ENCODE measurements at regions not wholly inside any gene's neighbourhood (a gene's known extent, or its start where the extent isn't known, plus 50 kb on each side); places are given as distances from the start of the nearest gene placed in this dataset.

DNA sequence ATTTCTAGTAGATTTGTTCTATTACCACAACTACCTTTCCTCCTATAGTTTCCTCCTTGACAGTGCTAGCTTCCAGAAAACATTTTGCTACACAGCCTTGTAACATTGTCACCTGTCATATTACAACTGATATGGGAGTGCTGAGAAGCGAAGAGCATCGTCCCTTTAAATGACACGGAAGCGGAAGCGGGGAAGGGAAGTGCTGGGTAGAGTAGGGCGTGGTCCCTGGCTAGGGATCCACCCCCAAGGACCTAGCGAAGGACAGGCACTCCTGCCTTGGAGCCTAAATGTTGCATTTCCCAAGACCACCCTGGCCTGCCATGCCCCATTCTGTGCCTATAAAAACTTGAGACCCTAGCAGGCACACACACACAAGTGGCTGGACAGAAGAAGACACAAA, 57.4 kb upstream of the RANBP6 start:
- peaks cover 0 to 11% (median 2%) of the 10 kb centered on the region in 11 donors for H3K9me3 Mint-ChIP-seq
- no peak for ATAC-seq
- no peak overlapping the region for H3K4me3 ChIP-seq (ENCODE audit: low read length)
- no peak for DNase-seq
- ChIA-PET CTCF (no interaction called here), POLR2A (no interaction called here)
- H3K27me3 ChIP-seq (ENCODE audit: control insufficient read depth in 2 of 2, insufficient read depth in 2 of 2, low read length in 2 of 2) = no peaks in the 10 kb centered on the region
- peaks cover 0 to 24% (median 12%) of the 10 kb centered on the region in 5 donors for H3K36me3 Mint-ChIP-seq
- no peak overlapping the region for H3K4me3 Mint-ChIP-seq
- intact Hi-C loops (cut with micrococcal nuclease) = no loop called here
- no peaks in the 10 kb centered on the region for H3K9me3 ChIP-seq (ENCODE audit: control insufficient read depth in 2 of 3, low read length in 3 of 3)
- peaks cover 8 to 21% of the 10 kb centered on the region in 2 donors for H3K4me1 ChIP-seq (ENCODE audit: control insufficient read depth in 2 of 2, insufficient read depth in 2 of 2, low read length in 2 of 2)
- H3K27ac ChIP-seq (ENCODE audit: low read depth, low read length) = no peak overlapping the region
- H3K27ac Mint-ChIP-seq = no peak overlapping the region
- H3K36me3 ChIP-seq (ENCODE audit: control insufficient read depth in 2 of 3, insufficient read depth in 3 of 3, low read length in 3 of 3) = no peaks in the 10 kb centered on the region
- H3K27me3 Mint-ChIP-seq = peaks cover 0 to 5% (median 0%) of the 10 kb centered on the region in 5 donors
- H3K4me1 Mint-ChIP-seq = peaks cover 19 to 24% (median 22%) of the 10 kb centered on the region in 7 donors

GRCh38 chr9:6072453-6072852, 57.0 kb upstream of the RANBP6 start:
- intact Hi-C loops (cut with micrococcal nuclease) = no loop called here
- Mint-ChIP-seq H3K27me3 (peaks cover 0 to 5% (median 0%) of the 10 kb centered on the region in 5 donors), H3K4me1 (peaks cover 19 to 28% (median 24%) of the 10 kb centered on the region in 7 donors), H3K4me3 (no peak overlapping the region), H3K27ac (no peak overlapping the region), H3K36me3 (peaks cover 0 to 27% (median 12%) of the 10 kb centered on the region in 5 donors), H3K9me3 (peaks cover 0 to 13% (median 2%) of the 10 kb centered on the region in 11 donors)
- no peak for ATAC-seq
- H3K27ac ChIP-seq (ENCODE audit: low read depth, low read length) = no peak overlapping the region
- POLR2A ChIA-PET = no interaction called here
- peaks cover 8 to 21% of the 10 kb centered on the region in 2 donors for H3K4me1 ChIP-seq (ENCODE audit: control insufficient read depth in 2 of 2, insufficient read depth in 2 of 2, low read length in 2 of 2)
- no peaks in the 10 kb centered on the region for H3K9me3 ChIP-seq (ENCODE audit: control insufficient read depth in 2 of 3, low read length in 3 of 3)
- H3K27me3 ChIP-seq (ENCODE audit: control insufficient read depth in 2 of 2, insufficient read depth in 2 of 2, low read length in 2 of 2) = no peaks in the 10 kb centered on the region
- no peak for DNase-seq
- no peaks in the 10 kb centered on the region for H3K36me3 ChIP-seq (ENCODE audit: control insufficient read depth in 2 of 3, insufficient read depth in 3 of 3, low read length in 3 of 3)
- CTCF ChIA-PET = no interaction called here
- H3K4me3 ChIP-seq (ENCODE audit: low read length) = no peak overlapping the region

DNA sequence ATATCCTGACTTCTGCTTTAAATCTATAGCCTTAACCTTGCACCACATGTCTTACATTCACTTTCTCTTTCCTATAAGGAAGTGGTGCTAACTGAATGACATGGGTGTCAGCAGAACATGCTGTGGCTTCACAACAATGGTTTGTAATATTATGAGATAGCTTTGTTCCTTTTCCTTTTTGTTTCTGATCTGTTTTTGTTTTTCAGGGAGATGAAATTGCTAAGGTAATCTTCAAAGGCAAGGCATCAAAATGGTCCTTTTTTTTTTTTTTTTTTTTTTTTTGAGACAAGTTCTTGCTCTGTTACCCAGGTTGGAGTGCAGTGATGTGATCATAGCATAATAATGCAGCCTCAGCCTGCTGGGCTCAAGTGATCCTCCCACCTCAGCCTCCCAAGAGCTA, 53.6 kb upstream of the RANBP6 start:
- Mint-ChIP-seq H3K9me3 (peaks cover 0 to 23% (median 4%) of the 10 kb centered on the region in 11 donors), H3K36me3 (peaks cover 4 to 34% (median 11%) of the 10 kb centered on the region in 5 donors), H3K4me1 (peaks cover 17 to 28% (median 27%) of the 10 kb centered on the region in 7 donors), H3K27me3 (no peaks in the 10 kb centered on the region), H3K4me3 (peak overlapping the region; percentile 54 to 77 (median 72)), H3K27ac (peak overlapping the region; percentile 86 to 96 (median 93))
- no peaks in the 10 kb centered on the region for H3K36me3 ChIP-seq (ENCODE audit: control insufficient read depth in 2 of 3, insufficient read depth in 3 of 3, low read length in 3 of 3)
- POLR2A ChIA-PET = interaction anchor here (0.6 to 1.8 kb wide), 3 partner anchors 53 to 345 kb away, joined by 3 to 9 read pairs (median 7); partner anchors contain the start of genes RANBP6 and UHRF2
- DNase-seq (peak in 7 of 9 donors; percentile 30 to 73 (median 63)), ATAC-seq (peak; percentile 97)
- H3K27ac ChIP-seq (ENCODE audit: low read depth, low read length) = peak overlapping the region; percentile 48
- intact Hi-C loops (cut with micrococcal nuclease) = loop anchor here (1.0 to 5.0 kb wide), 8 partner anchors 11 to 688 kb away; partner anchors contain the start of genes RANBP6 (in 2 of the 2), KDM4C (in 1 of the 2), RIC1 (in 1 of the 2) and UHRF2 (in 1 of the 2)
- no peaks in the 10 kb centered on the region for H3K9me3 ChIP-seq (ENCODE audit: control insufficient read depth in 2 of 3, low read length in 3 of 3)
- peaks cover 8 to 21% of the 10 kb centered on the region in 2 donors for H3K4me1 ChIP-seq (ENCODE audit: control insufficient read depth in 2 of 2, insufficient read depth in 2 of 2, low read length in 2 of 2)
- peak overlapping the region; percentile 16 for H3K4me3 ChIP-seq (ENCODE audit: low read length)
- CTCF ChIA-PET = interaction anchor here (0.7 to 1.0 kb wide), 2 partner anchors 15 to 275 kb away, joined by 4 to 8 read pairs; no protein-coding TSS in a partner anchor
- no peaks in the 10 kb centered on the region for H3K27me3 ChIP-seq (ENCODE audit: control insufficient read depth in 2 of 2, insufficient read depth in 2 of 2, low read length in 2 of 2)

DNA sequence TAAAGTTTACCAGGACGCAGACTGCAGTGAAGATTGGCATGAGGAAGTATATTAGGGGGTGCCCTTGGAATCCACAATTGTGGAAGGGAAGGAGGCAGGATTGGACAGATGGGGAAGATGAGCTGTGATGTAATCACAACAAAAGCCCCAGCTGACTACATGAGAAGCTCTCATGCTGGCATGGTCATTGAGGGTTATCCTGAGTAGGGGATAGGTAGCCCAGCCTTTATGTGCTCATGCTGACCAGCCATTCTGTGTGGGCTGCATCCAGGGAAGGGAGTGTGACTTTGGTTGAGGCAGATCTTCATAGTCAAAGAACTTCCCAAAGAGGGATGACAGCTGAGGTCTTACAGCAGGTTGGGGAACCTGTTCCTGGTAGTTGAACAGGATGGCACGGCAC, 52.0 kb upstream of the RANBP6 start:
- H3K36me3 Mint-ChIP-seq = peaks cover 4 to 36% (median 8%) of the 10 kb centered on the region in 5 donors
- Histone ChIP-seq H3K27ac (ENCODE audit: low read depth, low read length) (no peak overlapping the region), H3K27me3 (ENCODE audit: control insufficient read depth in 2 of 2, insufficient read depth in 2 of 2, low read length in 2 of 2) (no peaks in the 10 kb centered on the region), H3K4me3 (ENCODE audit: low read length) (no peak overlapping the region), H3K4me1 (ENCODE audit: control insufficient read depth in 2 of 2, insufficient read depth in 2 of 2, low read length in 2 of 2) (peaks cover 8 to 21% of the 10 kb centered on the region in 2 donors), H3K36me3 (ENCODE audit: control insufficient read depth in 2 of 3, insufficient read depth in 3 of 3, low read length in 3 of 3) (no peaks in the 10 kb centered on the region), H3K9me3 (ENCODE audit: control insufficient read depth in 2 of 3, low read length in 3 of 3) (no peaks in the 10 kb centered on the region)
- H3K4me1 Mint-ChIP-seq = peaks cover 14 to 40% (median 32%) of the 10 kb centered on the region in 7 donors
- ChIA-PET CTCF (interaction anchor here (0.6 to 1.2 kb wide), 2 partner anchors 13 to 246 kb away, joined by 3 read pairs; no protein-coding TSS in a partner anchor), POLR2A (no interaction called here)
- no peak for DNase-seq
- ATAC-seq = no peak
- H3K9me3 Mint-ChIP-seq = peaks cover 0 to 26% (median 6%) of the 10 kb centered on the region in 11 donors
- H3K4me3 Mint-ChIP-seq = peak overlapping the region in 1 of 10 donors; percentile 73
- intact Hi-C loops (cut with micrococcal nuclease) = loop anchor here in 1 of 2 donors (5.0 kb wide), 1 partner anchor 440 kb away; the partner anchor contains the start of gene RIC1
- H3K27ac Mint-ChIP-seq = peak overlapping the region in 5 of 9 donors; percentile 1 to 93 (median 51)
- peaks cover 0 to under 1% (median 0%) of the 10 kb centered on the region in 5 donors for H3K27me3 Mint-ChIP-seq
